H1 (cell line): ENCODE measurements at regions not wholly inside any gene's neighbourhood (a gene's known extent, or its start where the extent isn't known, plus 50 kb on each side); places are given as distances from the start of the nearest gene placed in this dataset.

Experiments
- BACH1 ChIP-seq: IDR thresholded peaks from 2 replicates; pipeline ENCODE4 v1.6.1; 2012; ENCODE audit warnings: low read length, improper control_type of control experiment
- CBX8 ChIP-seq: fragments of 300-800, 300-1000 bp; sonication (generic); IDR thresholded peaks from 2 replicates; pipeline ENCODE4 v1.7.1; 2016; ENCODE audit warnings: low read depth, low read length, borderline replicate concordance
- CREB1 ChIP-seq: IDR thresholded peaks from 2 replicates; pipeline ENCODE4 v1.6.1; 2012; ENCODE audit warnings: inconsistent platforms
- FOSL1 ChIP-seq: IDR thresholded peaks from 2 replicates; pipeline ENCODE4 v1.6.1; 2011; ENCODE audit warnings: mild to moderate bottlenecking, low read depth, low read length, moderate library complexity; ENCODE audit not compliant: insufficient read depth
- HDAC2 ChIP-seq, 2 experiments: fragments of 300-600 bp in 1 of 2; sonication (generic) in 1 of 2; IDR thresholded peaks; 2 replicates each; pipeline ENCODE4 v1.6.1; 2011 to 2012; ENCODE audit warnings: low read depth in 2 of 2, low read length in 2 of 2, mild to moderate bottlenecking in 2 of 2, moderate library complexity in 2 of 2, borderline replicate concordance in 1 of 2, inconsistent platforms in 1 of 2
- KDM4A ChIP-seq: IDR thresholded peaks from one replicate; pipeline ENCODE4 v1.7.1; 2012; ENCODE audit warnings: low read depth, mild to moderate bottlenecking, moderate library complexity, low read length, inconsistent platforms; ENCODE audit not compliant: severe bottlenecking
- KDM5A ChIP-seq: fragments of 200-600 bp; IDR thresholded peaks from 2 replicates; pipeline ENCODE4 v1.7.1; 2012; ENCODE audit warnings: mild to moderate bottlenecking, low read length, inconsistent platforms, mixed read lengths
- POLR2AphosphoS5 ChIP-seq: IDR thresholded peaks from 2 replicates; pipeline ENCODE4 v1.6.1; 2011; ENCODE audit warnings: low read depth, low read length
- SIX5 ChIP-seq: IDR thresholded peaks from 2 replicates; pipeline ENCODE4 v1.6.1; 2011; ENCODE audit warnings: mild to moderate bottlenecking, low read depth, low read length
- SP1 ChIP-seq: IDR thresholded peaks from 2 replicates; pipeline ENCODE4 v1.6.1; 2011; ENCODE audit warnings: low read depth, low read length
- SRF ChIP-seq: IDR thresholded peaks from 2 replicates; pipeline ENCODE4 v1.6.1; 2011; ENCODE audit warnings: mild to moderate bottlenecking, low read depth, low read length, moderate library complexity
- SUZ12 ChIP-seq: fragments of 200-600 bp; sonication (generic); IDR thresholded peaks from 2 replicates; pipeline ENCODE4 v1.6.1; 2012; ENCODE audit warnings: mild to moderate bottlenecking, inconsistent platforms, low read length, moderate library complexity, mixed read lengths
- YY1 ChIP-seq: IDR thresholded peaks from 2 replicates; pipeline ENCODE4 v1.6.1; 2011; ENCODE audit warnings: low read depth, mild to moderate bottlenecking, low read length
- TF ChIP-seq, protein P1 (sequence below): IDR thresholded peaks from 2 replicates; pipeline ENCODE4 v1.6.1; 2012; ENCODE audit warnings: inconsistent platforms

DNA sequence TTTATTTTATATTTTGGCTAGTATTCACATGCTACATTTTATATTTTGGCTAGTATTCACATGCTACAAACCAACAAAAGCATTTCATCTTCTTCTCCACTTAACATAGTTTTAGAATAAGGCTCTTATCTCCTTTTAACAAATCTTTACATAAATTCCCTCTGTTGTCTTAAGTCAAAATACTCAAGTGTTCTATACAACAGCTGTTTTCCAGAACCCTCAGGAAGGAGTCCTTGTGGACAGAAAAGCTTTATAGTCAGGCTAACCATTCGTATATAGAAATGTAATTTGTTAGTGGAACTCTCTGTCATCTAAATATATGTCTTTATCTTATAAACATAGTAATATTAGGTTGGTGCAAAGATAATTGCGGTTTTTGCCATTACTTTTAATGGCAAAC is 191.0 kb upstream of the FLRT2 start (continued):
- TF ChIP-seq HDAC2 (IDR thresholded peaks at IDR 0.05; ENCODE audit: borderline replicate concordance in 1 of 2, low read depth in 2 of 2, low read length in 2 of 2) (no peak), SIX5 (no peak), FOSL1 (no peak), YY1 (no peak), KDM4A (no peak), CBX8 (no peak), SP1 (no peak), SUZ12 (no peak), CREB1 (no peak), POLR2AphosphoS5 (no peak), SRF (no peak), KDM5A (no peak), BACH1 (no peak)
- TF ChIP-seq, protein P1, sequence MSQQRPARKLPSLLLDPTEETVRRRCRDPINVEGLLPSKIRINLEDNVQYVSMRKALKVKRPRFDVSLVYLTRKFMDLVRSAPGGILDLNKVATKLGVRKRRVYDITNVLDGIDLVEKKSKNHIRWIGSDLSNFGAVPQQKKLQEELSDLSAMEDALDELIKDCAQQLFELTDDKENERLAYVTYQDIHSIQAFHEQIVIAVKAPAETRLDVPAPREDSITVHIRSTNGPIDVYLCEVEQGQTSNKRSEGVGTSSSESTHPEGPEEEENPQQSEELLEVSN: no peak
